ENCODE measurements at regions not wholly inside any gene's neighbourhood (a gene's known extent, or its start where the extent isn't known, plus 50 kb on each side); places are given as distances from the start of the nearest gene placed in this dataset.

GRCh38 chr4:54493862-54494261, 163.9 kb upstream of the KIT start:
- no peak for DNase-seq (ENCODE audit: low read depth in 2 of 2)

- no peak for DNase-seq (ENCODE audit: low read depth in 2 of 2)
These were observed 162.7 kb upstream of the KIT start for GRCh38 chr4:54495091-54495490.

- DNase-seq (ENCODE audit: low read depth in 2 of 2), result no peak
These were observed 162.1 kb upstream of the KIT start for GRCh38 chr4:54495641-54496040.

- DNase-seq (ENCODE audit: low read depth in 2 of 2), result no peak
These were observed 161.3 kb upstream of the KIT start for GRCh38 chr4:54496412-54496811.

- no peak for DNase-seq (ENCODE audit: low read depth in 2 of 2)
These were observed 159.8 kb upstream of the KIT start for GRCh38 chr4:54497947-54498346.

- no peak for DNase-seq (ENCODE audit: low read depth in 2 of 2)
These were observed 159.1 kb upstream of the KIT start for GRCh38 chr4:54498661-54499111.

GRCh38 chr4:54499308-54500074, 158.3 kb upstream of the KIT start:
- no peak for DNase-seq (ENCODE audit: low read depth in 2 of 2)

- no peak for DNase-seq (ENCODE audit: low read depth in 2 of 2)
These were observed 152.4 kb upstream of the KIT start for GRCh38 chr4:54505362-54505761.

GRCh38 chr4:54505996-54506395, 151.8 kb upstream of the KIT start:
- no peak for DNase-seq (ENCODE audit: low read depth in 2 of 2)

- no peak for DNase-seq (ENCODE audit: low read depth in 2 of 2)
These were observed 148.7 kb upstream of the KIT start for GRCh38 chr4:54509057-54509456.

GRCh38 chr4:54513204-54513603, 144.6 kb upstream of the KIT start:
- DNase-seq (ENCODE audit: low read depth in 2 of 2), result peak in 1 of 2 donors; percentile 2

GRCh38 chr4:54513741-54514140, 144.0 kb upstream of the KIT start:
- DNase-seq (ENCODE audit: low read depth in 2 of 2), result no peak

- peak in 1 of 2 donors; percentile 16 for DNase-seq (ENCODE audit: low read depth in 2 of 2)
These were observed 141.1 kb upstream of the KIT start for GRCh38 chr4:54516556-54517215.

- no peak for DNase-seq (ENCODE audit: low read depth in 2 of 2)
These were observed 139.8 kb upstream of the KIT start for GRCh38 chr4:54517781-54518444.

- DNase-seq (ENCODE audit: low read depth in 2 of 2), result no peak
These were observed 132.2 kb upstream of the KIT start for GRCh38 chr4:54525602-54526001.

GRCh38 chr4:54526560-54526959, 131.2 kb upstream of the KIT start:
- no peak for DNase-seq (ENCODE audit: low read depth in 2 of 2)

GRCh38 chr4:54527532-54527931, 130.2 kb upstream of the KIT start:
- no peak for DNase-seq (ENCODE audit: low read depth in 2 of 2)

- peak; percentile 4 to 23 for DNase-seq (ENCODE audit: low read depth in 2 of 2)
These were observed 118.2 kb upstream of the KIT start for GRCh38 chr4:54539500-54540029.

GRCh38 chr4:54540931-54541330, 116.8 kb upstream of the KIT start:
- no peak for DNase-seq (ENCODE audit: low read depth in 2 of 2)

GRCh38 chr4:54541426-54542118, 116.2 kb upstream of the KIT start:
- DNase-seq (ENCODE audit: low read depth in 2 of 2), result no peak

GRCh38 chr4:54542119-54542438, 115.7 kb upstream of the KIT start:
- no peak for DNase-seq (ENCODE audit: low read depth in 2 of 2)

GRCh38 chr4:54542540-54543041, 115.2 kb upstream of the KIT start:
- no peak for DNase-seq (ENCODE audit: low read depth in 2 of 2)

Data from dermis microvascular lymphatic vessel endothelial cell (primary cell).